ENCODE measurements at regions not wholly inside any gene's neighbourhood (a gene's known extent, or its start where the extent isn't known, plus 50 kb on each side); places are given as distances from the start of the nearest gene placed in this dataset.
"Not testable (repeated sequence)": the region's sequence is repeated elsewhere in the genome, so short reads cannot be mapped to it uniquely, and the experiment has no call there.

DNA sequence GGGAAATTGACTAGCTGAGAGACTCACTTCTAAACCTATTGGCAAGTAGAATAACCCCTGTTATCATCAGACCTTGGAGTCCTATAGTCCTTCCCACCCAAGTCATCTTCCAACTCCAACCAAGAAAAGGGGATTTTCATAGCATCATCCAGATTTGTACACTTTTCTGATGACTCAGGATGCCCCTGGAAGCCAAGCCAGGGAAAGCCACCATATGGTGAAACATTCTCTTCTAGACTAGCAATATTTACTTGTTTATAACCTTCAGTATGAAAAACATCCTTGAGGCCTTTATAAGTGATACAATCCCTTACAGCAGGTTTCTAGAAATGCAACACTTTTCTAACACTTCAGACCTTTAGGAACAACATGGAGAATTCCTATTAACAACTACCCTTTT is 618.8 kb upstream of the CDH11 start:
- Histone ChIP-seq H3K4me2 (no peak overlapping the region), H2AFZ (ENCODE audit: low read depth) (no peak overlapping the region), H3K27ac (no peak overlapping the region), H3K79me2 (ENCODE audit: insufficient read depth, low read depth) (no peaks in the 10 kb centered on the region), H4K20me1 (ENCODE audit: insufficient read depth) (no peaks in the 10 kb centered on the region), H3K9ac (no peak overlapping the region), H3K27me3 (ENCODE audit: insufficient read depth, low read depth) (no peaks in the 10 kb centered on the region), H3K36me3 (ENCODE audit: insufficient read depth) (no peaks in the 10 kb centered on the region), H3K4me3 (IDR thresholded peaks at IDR 0.05; ENCODE audit: insufficient read depth, low read depth, low read length) (no peak overlapping the region), H3K4me1 (ENCODE audit: low read depth, poor library complexity, severe bottlenecking) (no peaks in the 10 kb centered on the region)
- TF ChIP-seq, protein P1, sequence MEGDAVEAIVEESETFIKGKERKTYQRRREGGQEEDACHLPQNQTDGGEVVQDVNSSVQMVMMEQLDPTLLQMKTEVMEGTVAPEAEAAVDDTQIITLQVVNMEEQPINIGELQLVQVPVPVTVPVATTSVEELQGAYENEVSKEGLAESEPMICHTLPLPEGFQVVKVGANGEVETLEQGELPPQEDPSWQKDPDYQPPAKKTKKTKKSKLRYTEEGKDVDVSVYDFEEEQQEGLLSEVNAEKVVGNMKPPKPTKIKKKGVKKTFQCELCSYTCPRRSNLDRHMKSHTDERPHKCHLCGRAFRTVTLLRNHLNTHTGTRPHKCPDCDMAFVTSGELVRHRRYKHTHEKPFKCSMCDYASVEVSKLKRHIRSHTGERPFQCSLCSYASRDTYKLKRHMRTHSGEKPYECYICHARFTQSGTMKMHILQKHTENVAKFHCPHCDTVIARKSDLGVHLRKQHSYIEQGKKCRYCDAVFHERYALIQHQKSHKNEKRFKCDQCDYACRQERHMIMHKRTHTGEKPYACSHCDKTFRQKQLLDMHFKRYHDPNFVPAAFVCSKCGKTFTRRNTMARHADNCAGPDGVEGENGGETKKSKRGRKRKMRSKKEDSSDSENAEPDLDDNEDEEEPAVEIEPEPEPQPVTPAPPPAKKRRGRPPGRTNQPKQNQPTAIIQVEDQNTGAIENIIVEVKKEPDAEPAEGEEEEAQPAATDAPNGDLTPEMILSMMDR (conservative IDR thresholded peaks at IDR 0.05; ENCODE audit: low read depth, low read length) = no peak

DNA sequence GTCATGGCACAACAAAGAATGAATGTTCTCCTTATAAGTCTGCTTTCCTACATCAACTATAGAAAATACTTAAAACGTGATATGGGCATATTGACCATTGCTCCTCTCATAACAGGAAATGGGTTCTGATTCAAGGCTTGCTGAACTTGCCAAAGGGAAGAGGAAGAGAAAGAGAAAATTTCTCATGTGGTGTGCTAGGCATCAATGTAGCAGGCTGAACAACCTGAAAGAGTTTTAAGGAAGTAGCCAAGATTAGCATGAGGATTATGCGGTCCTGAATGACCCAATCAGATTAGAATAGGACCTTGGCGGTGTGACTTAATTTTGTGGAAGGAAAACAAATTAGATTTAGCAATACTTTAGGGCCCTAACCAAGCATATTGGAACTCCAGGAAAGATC is 617.7 kb upstream of the CDH11 start:
- Histone ChIP-seq H3K4me1 (ENCODE audit: low read depth, poor library complexity, severe bottlenecking) (no peaks in the 10 kb centered on the region), H4K20me1 (ENCODE audit: insufficient read depth) (no peaks in the 10 kb centered on the region), H2AFZ (ENCODE audit: low read depth) (no peak overlapping the region), H3K4me3 (IDR thresholded peaks at IDR 0.05; ENCODE audit: insufficient read depth, low read depth, low read length) (no peak overlapping the region), H3K27me3 (ENCODE audit: insufficient read depth, low read depth) (no peaks in the 10 kb centered on the region), H3K79me2 (ENCODE audit: insufficient read depth, low read depth) (no peaks in the 10 kb centered on the region), H3K36me3 (ENCODE audit: insufficient read depth) (no peaks in the 10 kb centered on the region), H3K4me2 (no peak overlapping the region), H3K9ac (no peak overlapping the region), H3K27ac (no peak overlapping the region)
- TF ChIP-seq, protein P1 (conservative IDR thresholded peaks at IDR 0.05; ENCODE audit: low read depth, low read length) = no peak

DNA sequence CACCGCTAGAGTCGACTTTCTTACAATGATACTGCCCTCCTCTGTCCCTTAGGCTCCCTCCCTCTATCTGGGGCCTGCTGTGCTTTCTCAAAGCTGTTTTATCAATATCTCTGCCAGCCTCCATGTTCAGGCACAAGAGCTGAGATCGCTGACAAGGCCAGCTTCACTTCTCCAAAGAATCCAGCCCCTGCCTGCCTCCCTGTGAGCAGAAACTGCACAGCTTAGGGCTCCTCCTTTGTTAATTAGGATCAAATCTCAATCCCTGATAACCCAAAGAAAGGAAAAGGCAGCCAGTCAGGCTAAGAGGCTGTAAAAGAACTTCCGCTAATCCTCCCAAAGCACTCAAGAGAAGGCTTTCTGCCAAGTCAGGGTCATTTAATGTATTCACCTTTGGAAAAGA is 616.0 kb upstream of the CDH11 start:
- H2AFZ ChIP-seq (ENCODE audit: low read depth) = no peak overlapping the region
- H3K27me3 ChIP-seq (ENCODE audit: insufficient read depth, low read depth) = no peaks in the 10 kb centered on the region
- H3K4me2 ChIP-seq = no peak overlapping the region
- no peak overlapping the region for H3K27ac ChIP-seq
- H3K79me2 ChIP-seq (ENCODE audit: insufficient read depth, low read depth) = no peaks in the 10 kb centered on the region
- H3K4me1 ChIP-seq (ENCODE audit: low read depth, poor library complexity, severe bottlenecking) = no peaks in the 10 kb centered on the region
- no peak overlapping the region for H3K4me3 ChIP-seq (IDR thresholded peaks at IDR 0.05; ENCODE audit: insufficient read depth, low read depth, low read length)
- TF ChIP-seq, protein P1 (conservative IDR thresholded peaks at IDR 0.05; ENCODE audit: low read depth, low read length) = no peak
- H3K9ac ChIP-seq = no peak overlapping the region
- H3K36me3 ChIP-seq (ENCODE audit: insufficient read depth) = no peaks in the 10 kb centered on the region
- no peaks in the 10 kb centered on the region for H4K20me1 ChIP-seq (ENCODE audit: insufficient read depth)

DNA sequence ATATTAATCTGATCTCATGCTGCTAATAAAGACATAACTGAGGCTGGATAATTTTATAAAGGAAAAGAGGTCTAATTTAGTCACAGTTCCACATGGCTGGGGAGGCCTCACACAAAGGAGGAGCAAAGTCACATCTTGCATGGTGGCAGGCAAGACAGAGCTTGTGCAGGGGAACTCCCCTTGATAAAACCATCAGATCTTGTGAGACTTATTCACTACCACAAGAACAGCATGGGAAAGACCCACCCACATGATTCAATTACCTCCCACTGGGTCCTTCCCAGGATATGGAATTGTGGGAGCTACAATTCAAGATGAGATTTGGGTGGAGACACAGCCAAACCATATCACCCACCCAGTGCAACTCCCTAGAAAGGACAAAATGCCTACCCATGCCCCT is 613.8 kb upstream of the CDH11 start:
- H3K4me1 ChIP-seq (ENCODE audit: low read depth, poor library complexity, severe bottlenecking); H3K4me2 ChIP-seq: not testable (repeated sequence)

DNA sequence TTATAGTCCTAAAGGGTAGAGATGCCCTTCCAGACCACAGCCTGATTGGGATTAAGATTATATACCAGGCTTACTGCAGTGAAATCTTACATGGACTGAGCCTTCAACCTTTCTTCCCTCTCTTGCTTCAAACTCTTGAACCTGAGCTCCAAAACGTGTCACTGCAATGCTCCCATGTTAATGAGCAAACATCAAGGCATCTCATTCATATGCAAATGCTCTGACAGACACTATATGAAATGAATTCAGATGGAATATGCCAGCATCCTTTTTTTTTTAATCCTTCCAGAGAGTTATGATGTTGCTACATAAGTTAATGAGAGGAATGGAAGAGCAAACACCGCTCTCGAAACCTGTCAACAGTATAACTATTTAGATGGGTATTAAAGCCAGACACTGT is 611.9 kb upstream of the CDH11 start:
- H3K79me2 ChIP-seq (ENCODE audit: insufficient read depth, low read depth) = no peaks in the 10 kb centered on the region

More for the DNA sequence above, 613.8 kb upstream of the CDH11 start:
- not testable (repeated sequence) for H4K20me1 ChIP-seq (ENCODE audit: insufficient read depth); H3K4me3 ChIP-seq (IDR thresholded peaks at IDR 0.05; ENCODE audit: insufficient read depth, low read depth, low read length); H3K27ac ChIP-seq; H2AFZ ChIP-seq (ENCODE audit: low read depth); H3K9ac ChIP-seq; H3K36me3 ChIP-seq (ENCODE audit: insufficient read depth); H3K27me3 ChIP-seq (ENCODE audit: insufficient read depth, low read depth); H3K79me2 ChIP-seq (ENCODE audit: insufficient read depth, low read depth)

More for the DNA sequence above, 611.9 kb upstream of the CDH11 start:
- Histone ChIP-seq H4K20me1 (ENCODE audit: insufficient read depth) (no peaks in the 10 kb centered on the region), H3K9ac (no peak overlapping the region), H3K4me3 (IDR thresholded peaks at IDR 0.05; ENCODE audit: insufficient read depth, low read depth, low read length) (no peak overlapping the region), H2AFZ (ENCODE audit: low read depth) (no peak overlapping the region), H3K27ac (no peak overlapping the region), H3K4me2 (no peak overlapping the region), H3K36me3 (ENCODE audit: insufficient read depth) (no peaks in the 10 kb centered on the region), H3K4me1 (ENCODE audit: low read depth, poor library complexity, severe bottlenecking) (no peaks in the 10 kb centered on the region), H3K27me3 (ENCODE audit: insufficient read depth, low read depth) (no peaks in the 10 kb centered on the region)
- TF ChIP-seq, protein P1 (conservative IDR thresholded peaks at IDR 0.05; ENCODE audit: low read depth, low read length) = no peak
